ENCODE measurements at regions not wholly inside any gene's neighbourhood (a gene's known extent, or its start where the extent isn't known, plus 50 kb on each side); places are given as distances from the start of the nearest gene placed in this dataset.

DNA sequence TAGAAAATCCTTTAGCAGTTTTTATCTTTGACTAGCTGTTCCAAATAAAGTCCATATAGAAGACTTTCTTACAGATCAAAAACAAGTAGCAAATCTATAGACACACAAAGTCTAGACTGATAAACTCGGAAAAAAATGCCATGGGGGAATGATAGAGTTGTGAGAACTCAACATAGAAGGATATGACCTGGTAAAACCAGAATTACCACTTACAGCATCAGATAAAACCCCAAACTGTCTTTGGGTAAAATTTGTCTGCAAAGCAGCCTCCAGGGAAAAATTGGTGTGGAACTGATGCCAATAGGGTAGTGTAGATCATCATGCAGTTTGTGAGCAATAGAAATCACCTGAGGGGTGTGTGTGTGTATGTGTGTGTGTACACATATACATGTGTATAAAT is 579.1 kb downstream of the SPOCK3 start (continued):
- TF ChIP-seq RNF2 (IDR thresholded peaks at IDR 0.05; ENCODE audit: borderline replicate concordance, low read depth, low read length, missing control alignments, poor library complexity, severe bottlenecking) (no peak), HDAC2 (IDR thresholded peaks at IDR 0.05; ENCODE audit: borderline replicate concordance in 1 of 2, low read depth in 2 of 2, low read length in 2 of 2) (no peak), POLR2A (IDR thresholded peaks at IDR 0.05; ENCODE audit: control extremely low read depth in 1 of 2, low read depth in 2 of 2, low read length in 2 of 2) (no peak), RFX5 (IDR thresholded peaks at IDR 0.05; ENCODE audit: borderline replicate concordance, low read depth, low read length) (no peak)
